CD1c-positive myeloid dendritic cell (primary cell): ENCODE measurements at regions not wholly inside any gene's neighbourhood (a gene's known extent, or its start where the extent isn't known, plus 50 kb on each side); places are given as distances from the start of the nearest gene placed in this dataset.

ENCODE experiments used
- DNase-seq: peaks from one replicate; pipeline ENCODE4 v3.0.0-alpha.2; 2016; ENCODE audit errors: extremely low spot score

DNA sequence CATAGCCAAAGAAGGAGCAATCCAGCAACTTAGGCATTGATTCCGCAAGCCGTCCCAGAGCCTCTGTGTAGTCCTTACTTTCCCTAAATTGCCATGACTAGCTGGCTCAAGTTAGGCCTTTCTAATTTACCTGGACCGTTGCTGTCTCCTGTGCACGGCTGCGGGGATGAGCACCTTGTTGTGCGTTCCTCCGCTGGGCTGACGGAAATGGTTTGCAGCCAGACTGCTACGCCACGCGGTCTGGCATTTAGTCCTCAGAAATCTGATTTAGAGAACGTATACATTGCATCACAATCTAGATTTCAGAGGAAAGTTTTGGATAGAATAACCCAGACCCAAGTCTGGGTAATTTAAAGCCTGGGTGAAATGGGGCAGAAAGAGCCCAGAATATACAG lies 133.2 kb upstream of the ARHGAP5 start:
- no peak for DNase-seq

DNA sequence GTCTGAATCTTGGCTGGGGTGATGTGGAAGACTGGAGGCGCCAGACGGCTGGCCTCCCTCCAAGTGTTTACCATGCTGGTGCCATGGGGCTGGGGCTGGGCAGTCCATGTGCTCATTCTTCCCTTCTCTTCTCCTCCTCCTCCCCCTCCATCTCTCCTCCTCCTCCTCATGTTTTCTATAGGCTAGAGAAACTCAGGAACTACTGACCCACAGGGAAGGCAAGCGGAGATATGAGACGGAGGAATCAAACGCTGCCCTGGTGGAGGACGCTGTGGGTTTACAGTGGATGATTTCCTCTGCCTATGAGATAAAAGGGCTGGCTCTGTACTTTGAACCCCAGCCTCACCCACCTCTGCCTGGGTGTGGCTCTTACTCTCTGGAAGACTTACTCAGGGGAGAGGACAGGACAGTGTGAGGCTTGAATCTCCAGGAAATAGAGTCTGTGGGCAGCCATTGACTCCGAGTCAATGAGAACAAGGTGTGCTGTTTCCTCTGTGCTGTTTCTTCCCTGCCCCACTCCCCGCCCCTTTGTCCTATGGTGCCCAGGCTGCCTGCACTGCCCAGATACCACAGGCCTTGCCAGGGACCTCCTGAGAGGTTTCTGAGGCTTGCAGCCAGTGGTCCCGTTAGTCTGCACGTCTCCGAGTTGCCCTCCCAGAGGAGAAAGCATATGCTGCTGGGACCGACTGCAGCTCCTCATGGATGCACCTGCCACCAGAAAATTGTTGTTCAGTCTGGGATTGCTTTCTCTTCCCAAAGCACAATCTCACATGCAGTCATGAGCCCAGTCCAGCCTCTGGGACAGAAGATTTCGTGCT lies 132.6 kb upstream of the ARHGAP5 start:
- no peak for DNase-seq

DNA sequence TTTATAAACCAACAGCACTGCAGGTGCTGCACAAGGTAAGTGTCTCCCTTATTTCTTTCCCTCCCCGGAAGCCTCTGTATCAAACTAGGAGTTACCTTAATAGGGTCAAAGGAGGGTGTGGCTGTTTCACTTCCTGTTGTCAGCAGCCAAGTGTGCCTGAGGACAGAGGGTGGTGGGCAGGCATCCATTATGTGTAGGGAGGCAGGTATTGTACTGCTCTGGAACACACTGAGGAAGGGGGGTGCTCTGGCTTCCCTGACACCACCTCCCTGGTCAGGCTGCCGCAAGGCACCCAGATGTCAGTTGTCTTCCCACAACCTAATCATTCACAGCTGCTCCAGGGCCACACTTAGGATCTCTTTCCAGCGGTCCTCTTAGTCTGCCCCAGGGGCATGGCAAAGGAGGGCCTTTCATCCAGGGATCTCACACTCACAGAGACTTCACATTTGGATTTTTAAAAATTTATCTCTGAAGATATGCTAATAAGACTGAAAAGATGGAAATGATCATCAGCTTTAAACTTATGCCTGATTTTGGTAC lies 132.0 kb upstream of the ARHGAP5 start:
- DNase-seq: no peak

DNA sequence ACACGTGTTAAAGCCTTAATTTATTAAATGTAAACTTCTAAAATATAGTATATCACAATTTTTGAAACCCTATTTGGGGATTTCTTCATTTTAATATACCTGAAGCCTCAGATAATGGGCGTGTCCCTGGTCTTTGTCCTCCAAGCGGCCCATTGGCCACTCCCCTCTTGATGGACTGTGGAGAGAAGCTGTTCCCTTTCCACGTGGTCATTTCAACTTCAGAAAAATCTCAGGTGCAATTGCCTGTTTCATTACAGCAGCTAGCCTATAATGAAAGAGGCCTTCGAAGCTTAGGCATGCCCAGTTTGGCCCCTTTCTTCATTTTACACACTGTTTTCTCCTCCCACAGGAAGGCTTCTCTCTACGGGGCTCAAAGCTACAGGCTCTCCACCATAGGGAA lies 131.4 kb upstream of the ARHGAP5 start:
- no peak for DNase-seq

DNA sequence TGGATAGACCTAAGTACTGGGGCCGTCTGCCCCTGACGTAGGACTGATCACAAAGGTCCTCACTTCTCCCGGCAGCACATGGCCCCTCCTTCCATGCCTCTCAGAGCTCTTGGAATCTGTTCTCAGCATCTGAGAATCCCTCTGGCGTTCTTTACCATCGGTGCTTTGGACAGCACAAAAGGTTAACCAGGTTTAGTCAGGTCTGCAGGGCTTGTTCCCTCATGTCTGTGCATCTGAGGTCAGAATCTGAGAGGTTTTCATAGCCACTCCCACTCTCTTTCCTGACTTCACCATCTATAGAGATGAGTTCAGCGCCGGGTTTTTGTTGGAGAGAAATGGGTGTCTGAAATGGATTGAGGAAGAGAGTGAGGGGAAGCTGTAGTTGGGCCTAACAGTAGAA lies 130.0 kb upstream of the ARHGAP5 start:
- DNase-seq: no peak

DNA sequence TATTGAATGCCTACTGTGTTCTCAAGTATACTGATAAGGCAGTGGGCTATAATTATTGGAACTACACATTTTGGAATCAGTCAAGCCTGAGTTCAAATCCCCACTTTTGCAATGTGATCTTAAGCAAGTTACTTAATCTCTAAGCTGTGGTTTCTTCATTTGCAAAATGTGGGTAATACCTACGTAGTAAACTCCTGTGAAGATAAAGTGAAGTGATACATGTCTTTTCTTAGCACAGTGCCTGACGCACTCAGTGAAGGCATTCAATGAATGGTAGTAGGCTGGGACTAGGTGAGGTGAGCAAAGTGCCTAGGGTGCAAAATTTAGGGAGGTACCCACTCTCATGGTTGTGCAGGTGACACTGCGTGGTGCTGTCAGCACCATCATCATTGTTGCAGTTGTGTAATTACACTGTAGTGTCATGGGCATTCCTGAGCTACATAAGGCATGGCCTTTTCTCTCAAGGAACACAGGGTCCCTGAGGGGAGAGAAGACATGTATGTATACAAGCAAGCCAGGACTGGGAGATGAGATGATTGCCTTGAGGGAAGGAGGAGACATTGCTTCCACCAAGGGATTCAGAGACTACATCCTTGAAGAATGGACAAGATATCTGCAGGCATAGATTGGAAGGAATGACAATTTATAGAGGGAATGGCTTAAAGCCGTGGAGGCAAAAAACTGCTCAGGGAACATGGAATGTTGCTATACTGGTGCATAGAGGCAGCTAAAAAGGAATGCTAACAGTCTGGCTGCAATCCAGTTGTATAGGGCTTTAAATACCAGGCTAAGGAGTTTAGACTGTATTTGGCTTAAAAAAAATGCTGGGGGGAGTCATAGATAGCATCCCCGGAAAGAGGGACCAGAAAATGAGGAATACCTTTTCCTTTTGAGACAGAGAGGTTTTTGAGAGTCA lies 129.2 kb upstream of the ARHGAP5 start:
- no peak for DNase-seq

DNA sequence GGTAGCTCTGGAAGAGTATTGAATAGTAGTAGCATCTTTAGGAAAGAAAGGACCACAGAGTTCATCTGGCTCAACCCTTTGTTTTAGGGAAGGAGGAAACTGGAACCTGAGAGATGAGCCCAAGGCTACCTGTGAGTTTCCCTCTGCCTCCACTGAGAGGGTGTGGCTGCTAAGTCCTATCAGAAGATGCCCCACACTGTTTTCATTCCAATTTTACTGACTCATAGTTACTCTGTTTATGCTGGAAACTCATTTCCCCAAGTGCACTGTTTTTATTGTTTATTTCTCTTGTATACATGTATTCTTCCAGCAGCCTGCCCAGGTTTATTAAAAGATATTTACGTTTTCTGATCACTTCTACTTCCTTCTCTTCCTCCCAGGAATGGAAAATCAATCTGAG lies 127.4 kb upstream of the ARHGAP5 start:
- DNase-seq: no peak

DNA sequence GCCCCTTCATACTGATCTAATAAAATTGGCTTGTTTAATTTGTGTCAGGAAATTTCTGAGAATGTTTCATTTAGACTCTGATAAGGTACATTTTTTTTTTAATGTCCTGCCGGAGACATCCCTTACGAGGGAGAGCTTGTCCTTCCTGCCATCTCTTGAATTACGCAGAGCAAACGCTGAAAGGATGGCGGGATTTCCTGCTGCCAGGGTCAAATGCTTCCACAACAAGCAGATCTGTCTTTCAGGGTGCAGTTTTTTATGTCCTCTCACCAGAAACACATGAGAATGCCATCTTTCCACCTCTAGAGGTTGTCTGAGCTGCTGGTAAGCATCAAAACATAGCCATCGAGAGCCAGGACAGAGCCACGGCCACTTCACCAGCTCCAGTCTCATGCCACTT lies 126.8 kb upstream of the ARHGAP5 start:
- no peak for DNase-seq

DNA sequence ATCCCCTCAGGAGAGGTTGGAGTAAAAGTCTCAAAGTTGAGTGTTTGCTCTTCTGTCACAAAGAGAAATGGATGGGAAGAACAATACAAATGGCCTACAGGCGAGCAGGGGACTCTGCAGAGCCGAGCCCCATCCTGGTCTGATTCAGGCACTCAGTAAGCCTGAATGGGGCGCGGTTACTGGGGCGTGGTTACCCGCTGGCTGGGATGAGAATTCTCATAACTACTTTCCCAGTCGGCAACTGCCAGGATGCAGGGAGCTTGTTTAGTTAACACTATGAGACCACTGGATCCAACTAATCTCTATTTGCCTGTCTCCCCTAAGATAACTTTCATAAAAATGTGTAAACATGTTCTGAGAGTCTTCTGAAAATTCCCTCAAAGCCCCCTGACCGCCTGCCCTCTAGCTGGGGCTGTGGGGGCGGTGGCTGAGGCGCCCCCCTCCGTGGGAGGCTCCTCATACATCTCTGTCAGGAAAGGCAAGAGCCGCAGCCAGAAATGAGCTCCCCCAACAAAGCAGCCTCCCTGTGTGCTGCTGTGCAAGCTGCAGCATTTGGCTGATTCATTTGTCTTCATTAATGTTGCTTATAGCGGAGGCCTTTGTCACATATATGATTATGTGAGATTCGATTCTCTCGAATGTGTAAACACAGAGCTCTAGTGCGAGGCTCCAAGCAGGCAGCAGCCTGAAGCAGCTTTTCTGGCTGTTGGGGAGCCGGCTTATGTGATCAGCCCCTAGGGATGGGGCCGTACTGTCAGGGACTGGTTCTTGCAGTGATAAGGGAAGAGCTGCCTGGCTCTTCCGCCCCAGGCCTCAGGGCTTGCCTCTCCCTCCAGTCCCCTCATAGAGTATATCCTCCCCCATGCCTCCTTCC lies 126.1 kb upstream of the ARHGAP5 start:
- no peak for DNase-seq

DNA sequence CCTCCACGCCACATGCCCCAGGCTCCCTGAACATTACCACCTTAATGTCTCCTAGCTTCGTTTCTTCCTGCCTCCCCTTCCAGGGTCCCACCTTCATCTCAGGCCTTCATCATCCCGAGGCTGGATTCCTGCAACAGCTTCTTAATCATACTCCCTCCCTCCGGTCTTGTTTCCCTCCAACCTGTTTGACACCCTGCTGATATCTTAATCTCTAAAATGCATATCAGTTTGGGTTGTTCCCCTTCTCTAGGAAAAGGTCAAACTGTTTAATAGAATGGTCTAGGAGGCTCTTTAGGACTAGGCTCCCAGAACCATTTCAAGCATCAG lies 125.5 kb upstream of the ARHGAP5 start:
- DNase-seq: no peak

DNA sequence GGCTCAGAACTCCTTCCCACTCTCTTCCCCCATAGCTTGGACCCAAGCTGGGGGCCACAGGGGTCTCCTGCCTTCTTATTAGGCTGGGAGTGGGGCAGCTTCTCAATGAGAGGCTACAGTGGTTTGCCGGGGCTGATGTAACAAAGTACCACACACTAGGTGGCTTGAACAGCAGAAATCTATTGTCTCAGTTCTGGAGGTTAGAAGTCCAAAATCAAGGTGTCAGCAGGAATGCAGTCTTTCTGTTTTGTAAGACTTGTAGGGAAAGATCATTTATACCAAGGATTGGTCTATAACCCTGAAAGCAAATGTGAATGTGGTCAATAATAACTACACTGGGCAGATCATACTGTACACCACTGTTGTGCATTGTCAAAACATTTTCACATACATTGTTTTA lies 124.5 kb upstream of the ARHGAP5 start:
- DNase-seq: no peak

DNA sequence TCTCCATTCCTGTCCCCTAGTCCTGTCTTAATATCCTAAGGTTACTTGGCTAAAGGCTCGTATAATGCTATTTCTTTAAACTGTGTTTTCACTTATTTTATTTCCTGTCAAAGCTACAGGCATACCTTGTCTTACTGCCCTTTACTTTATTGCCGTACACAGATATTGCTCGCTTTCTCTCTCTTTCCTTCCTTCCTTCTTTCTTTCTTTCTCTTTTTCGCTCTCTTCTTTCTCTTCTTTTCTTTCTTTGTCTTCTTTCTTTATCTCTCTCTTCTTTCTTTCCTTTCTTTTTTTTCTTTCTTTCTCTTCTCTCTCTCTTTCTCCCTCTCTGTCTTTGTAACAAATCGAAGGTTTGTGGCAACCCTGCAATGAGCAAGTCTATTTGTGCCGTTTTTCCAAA lies 123.9 kb upstream of the ARHGAP5 start:
- DNase-seq: no peak

DNA sequence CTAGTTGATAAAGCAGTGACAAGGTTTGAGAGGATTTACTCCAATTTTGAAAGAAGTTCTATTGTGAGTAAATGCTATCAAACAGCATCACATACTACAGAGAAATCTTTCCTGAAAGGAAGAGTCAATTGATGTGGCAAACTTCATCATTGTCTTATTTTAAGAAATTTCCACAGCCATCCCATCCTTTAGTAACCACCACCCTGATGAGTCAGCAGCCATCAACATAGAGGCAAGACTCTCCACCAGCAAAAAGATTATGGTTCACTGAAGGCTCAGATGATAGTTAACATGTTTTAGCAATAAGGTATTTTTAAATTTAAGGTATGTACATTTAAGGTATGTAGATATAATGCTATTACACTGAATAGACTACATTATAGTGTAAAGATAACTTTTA lies 122.1 kb upstream of the ARHGAP5 start:
- DNase-seq: no peak

DNA sequence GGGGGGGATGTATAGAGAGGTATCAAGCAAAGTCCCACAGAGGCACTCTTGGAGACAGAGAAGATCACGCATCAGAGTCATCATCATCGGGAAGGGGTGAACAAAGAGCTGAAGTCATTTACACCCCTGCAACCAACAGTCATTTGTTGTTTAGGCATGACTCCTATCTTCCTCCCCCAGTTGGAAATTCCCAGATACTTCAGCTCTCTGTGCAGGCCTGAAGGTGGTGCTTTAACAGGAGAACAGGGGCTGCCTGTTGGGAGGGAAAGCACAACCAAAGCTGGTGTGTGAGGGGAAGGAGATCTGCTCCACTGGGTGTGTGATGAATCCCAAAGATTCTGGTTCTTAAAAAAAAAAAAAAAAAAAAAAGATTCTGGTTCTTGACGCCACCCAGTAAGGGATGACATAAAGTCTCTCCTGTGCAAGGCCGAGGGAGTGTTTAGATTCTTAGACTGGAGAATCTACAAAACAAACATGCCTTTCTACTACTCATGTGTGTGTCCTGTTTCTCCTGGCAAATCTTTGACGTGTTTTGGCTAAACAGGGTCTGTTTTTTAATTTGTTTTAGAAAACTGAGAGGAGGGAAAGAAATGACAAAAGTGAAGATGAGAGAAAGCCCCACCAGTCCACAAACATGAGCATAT lies 121.0 kb upstream of the ARHGAP5 start:
- no peak for DNase-seq

DNA sequence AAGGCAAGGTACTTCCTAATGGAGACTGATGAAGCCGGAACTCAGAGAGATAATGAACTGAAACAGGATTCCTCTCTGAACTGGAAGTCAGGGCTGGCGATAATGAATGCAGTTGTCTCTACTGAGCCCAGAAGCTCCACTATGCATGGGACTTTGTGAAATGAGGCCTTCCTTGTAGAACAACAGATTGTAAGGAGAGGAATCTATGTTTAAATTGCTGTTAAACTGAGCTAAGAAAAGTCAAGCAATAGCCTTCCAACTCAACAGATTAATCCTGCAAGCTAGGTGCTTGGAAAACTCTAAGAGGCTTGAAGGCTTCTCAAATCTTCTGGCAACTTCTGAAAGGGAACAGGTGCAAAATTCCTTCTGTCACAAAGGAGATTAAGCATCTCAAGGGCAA lies 119.5 kb upstream of the ARHGAP5 start:
- no peak for DNase-seq

DNA sequence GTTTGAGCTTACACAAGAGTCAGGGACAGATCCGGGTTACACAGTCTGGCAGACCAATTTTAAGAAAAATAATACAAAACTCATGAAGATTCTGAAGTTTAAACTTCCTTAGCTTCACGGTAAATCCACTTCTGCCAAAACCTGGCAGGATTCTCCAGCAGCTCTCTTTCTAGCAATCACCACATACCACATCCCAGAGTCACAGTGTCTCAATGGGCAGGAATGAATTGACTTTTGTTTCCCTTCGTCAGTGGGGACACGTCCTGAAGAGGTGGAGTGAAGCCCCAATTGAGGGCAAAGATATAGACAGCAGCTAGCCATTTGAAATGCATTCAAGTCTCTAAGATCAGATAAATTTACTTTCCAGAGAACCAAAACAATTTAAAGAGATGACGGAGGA lies 117.1 kb upstream of the ARHGAP5 start:
- no peak for DNase-seq

DNA sequence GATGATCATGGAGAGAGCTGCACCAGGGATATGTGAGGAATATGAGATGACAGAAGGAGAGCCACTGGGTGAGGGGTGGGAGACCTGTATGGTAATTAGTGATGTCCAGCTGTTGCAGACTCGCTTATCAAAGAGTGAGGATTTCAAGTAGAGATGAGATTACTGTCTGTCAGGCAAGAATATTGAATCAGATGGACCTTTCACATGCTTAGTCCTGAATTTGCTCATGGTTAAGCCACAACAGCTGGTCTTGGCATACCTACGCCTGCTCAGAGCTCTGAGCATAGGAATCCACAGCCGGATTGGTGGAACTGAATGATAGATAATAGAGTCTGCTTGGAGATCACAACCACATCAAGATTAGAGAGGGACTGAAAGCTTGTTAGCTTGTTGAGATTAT lies 115.2 kb upstream of the ARHGAP5 start:
- no peak for DNase-seq

DNA sequence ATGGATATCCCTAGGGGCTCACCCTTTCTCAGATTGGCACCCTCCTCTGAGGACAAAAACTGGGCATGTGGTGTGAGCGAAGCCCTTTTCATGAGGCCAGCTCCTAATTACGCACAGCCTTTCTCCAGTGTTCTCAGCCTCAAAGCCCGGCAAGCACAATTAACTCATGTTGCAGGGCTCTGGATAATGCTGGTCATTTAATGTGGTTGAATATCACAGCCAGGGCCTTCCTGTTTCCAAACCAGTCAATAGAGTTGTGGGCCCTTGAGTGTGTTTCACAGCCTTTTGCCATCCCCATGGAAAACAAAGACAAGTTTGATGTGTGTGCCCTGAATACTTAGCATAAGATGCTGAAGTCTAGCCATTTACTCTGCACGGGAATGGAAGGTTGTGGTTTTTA lies 114.2 kb upstream of the ARHGAP5 start:
- DNase-seq: no peak

DNA sequence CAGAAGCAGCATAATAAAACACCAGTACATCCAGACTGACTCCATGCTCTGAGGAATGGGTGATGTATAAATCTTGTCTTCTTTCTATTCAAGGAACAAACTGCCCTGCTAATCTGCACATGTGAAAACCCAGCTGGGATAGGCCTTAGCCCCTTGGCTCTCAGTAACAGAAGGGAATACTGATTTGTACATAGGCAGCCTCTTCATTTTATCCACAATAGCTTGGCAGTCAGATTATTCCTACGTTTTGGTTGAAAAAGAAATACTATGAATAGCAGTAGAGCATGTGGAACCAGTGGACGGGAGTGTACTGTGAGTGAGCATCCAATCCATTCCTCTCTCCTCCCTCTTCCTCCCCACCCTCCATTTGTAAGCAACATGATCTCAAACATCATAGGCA lies 113.5 kb upstream of the ARHGAP5 start:
- no peak for DNase-seq

DNA sequence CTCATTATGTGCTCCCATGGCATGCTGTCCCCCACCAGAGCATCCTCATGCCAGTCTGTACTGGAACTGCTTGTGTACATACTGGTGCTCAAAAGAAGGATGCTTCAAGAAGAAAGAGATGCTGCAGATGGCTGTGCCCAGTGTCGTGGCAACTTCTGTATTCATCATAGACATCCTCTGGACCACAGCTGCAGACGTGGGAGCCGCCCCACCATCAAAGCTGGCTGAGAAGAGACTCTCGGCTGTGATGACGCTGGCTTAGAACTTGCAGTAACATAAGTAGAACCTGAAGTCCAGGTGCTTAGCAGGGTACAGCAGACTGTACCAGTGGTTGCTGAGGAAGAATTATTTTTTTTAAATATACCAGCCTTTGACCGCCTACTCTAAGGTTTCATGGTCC lies 112.6 kb upstream of the ARHGAP5 start:
- no peak for DNase-seq

DNA sequence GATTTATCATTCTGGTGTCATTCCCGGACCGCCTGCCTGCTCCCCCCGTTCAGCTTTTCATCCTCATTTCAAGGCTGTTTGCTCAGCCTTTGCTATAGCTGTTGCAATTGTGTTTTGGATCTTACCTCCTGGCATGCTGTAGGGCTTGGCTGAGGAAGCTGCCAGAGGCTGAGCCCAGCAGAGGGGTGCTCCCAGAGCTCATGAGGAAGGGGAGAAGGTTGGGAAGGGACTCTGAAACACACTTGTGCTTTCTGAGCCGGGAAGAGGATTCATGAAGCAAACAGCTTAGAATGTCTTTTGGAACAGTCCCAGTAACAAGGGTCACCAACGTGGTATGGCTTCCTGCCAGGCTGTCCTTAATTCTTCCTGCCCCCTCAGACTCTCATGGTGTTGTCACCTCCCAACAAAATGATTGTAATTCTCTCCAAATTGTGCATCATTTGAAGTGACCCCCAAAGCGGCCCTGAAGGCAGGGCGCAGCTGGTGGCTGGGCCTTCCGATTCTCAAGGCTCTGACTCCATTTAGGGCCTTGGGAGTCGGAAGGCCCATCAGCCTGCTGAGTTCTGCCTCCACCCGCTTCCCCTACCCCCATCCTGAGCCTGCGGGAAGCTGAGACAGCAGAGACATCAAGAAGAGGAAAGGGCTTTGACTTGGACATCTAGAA lies 111.9 kb upstream of the ARHGAP5 start:
- no peak for DNase-seq
